ENCODE measurements at regions not wholly inside any gene's neighbourhood (a gene's known extent, or its start where the extent isn't known, plus 50 kb on each side); places are given as distances from the start of the nearest gene placed in this dataset.

- TF ChIP-seq RAD21 (IDR thresholded peaks at IDR 0.05; ENCODE audit: low read depth) (no peak), EP300 (IDR thresholded peaks at IDR 0.05; ENCODE audit: borderline replicate concordance) (no peak), NFIC (IDR thresholded peaks at IDR 0.05) (no peak), YY1 (IDR thresholded peaks at IDR 0.05; ENCODE audit: low read depth) (no peak), MAX (IDR thresholded peaks at IDR 0.05) (no peak), FOXM1 (IDR thresholded peaks at IDR 0.05; ENCODE audit: borderline replicate concordance, low read depth) (no peak)
Measured at GRCh38 chr3:88408935-88409334, 259.2 kb downstream of the C3orf38 start.
